Thymus (tissue), 11 donors: ENCODE measurements at regions not wholly inside any gene's neighbourhood (a gene's known extent, or its start where the extent isn't known, plus 50 kb on each side); places are given as distances from the start of the nearest gene placed in this dataset.
"Not testable (repeated sequence)": the region's sequence is repeated elsewhere in the genome, so short reads cannot be mapped to it uniquely, and the experiment has no call there.

Experiments used
- DNase-seq, 9 donors: peaks; one replicate each; pipeline ENCODE4 v3.0.0-alpha.2; 2013; ENCODE audit warnings: low spot score in 9 of 9, low read depth in 6 of 9, missing footprints in 1 of 9
- H3K27ac ChIP-seq, 2 donors: one replicate each; pipeline ENCODE4 v1.5.1; 2013; ENCODE audit warnings: control low read depth in 1 of 2, low read depth in 1 of 2, low read length in 1 of 2, mild to moderate bottlenecking in 1 of 2, moderate library complexity in 1 of 2
- H3K27me3 ChIP-seq, 2 donors: one replicate each; pipeline ENCODE4 v1.5.1; 2013; ENCODE audit warnings: low read length in 1 of 2; ENCODE audit not compliant: control insufficient read depth in 2 of 2, insufficient read depth in 1 of 2
- H3K36me3 ChIP-seq, 2 donors: one replicate each; pipeline ENCODE4 v1.5.1; 2013; ENCODE audit warnings: low read length in 1 of 2, mild to moderate bottlenecking in 1 of 2, moderate library complexity in 1 of 2; ENCODE audit not compliant: control insufficient read depth in 2 of 2, insufficient read depth in 2 of 2
- H3K4me1 ChIP-seq, 2 donors: one replicate each; pipeline ENCODE4 v1.5.1; 2013; ENCODE audit warnings: low read length in 2 of 2; ENCODE audit not compliant: control insufficient read depth in 2 of 2, insufficient read depth in 2 of 2
- H3K4me3 ChIP-seq, 2 donors: one replicate each; pipeline ENCODE4 v1.5.1; 2013; ENCODE audit warnings: low read length in 2 of 2, control low read depth in 1 of 2, mild to moderate bottlenecking in 1 of 2
- H3K9me3 ChIP-seq, 2 donors: one replicate each; pipeline ENCODE4 v1.5.1; 2013; ENCODE audit warnings: low read length in 1 of 2, mild to moderate bottlenecking in 1 of 2; ENCODE audit not compliant: control insufficient read depth in 2 of 2, insufficient read depth in 1 of 2
- whole genome bisulfite sequencing: extraction: QIAGEN DNeasy Blood & Tissue Kit; methylation state at CpG from one replicate; pipeline ENCODE4 v1.1.7; 2013; 5-methylcytosine and 5-hydroxymethylcytosine counted together
- donor health status: healthy.

DNA sequence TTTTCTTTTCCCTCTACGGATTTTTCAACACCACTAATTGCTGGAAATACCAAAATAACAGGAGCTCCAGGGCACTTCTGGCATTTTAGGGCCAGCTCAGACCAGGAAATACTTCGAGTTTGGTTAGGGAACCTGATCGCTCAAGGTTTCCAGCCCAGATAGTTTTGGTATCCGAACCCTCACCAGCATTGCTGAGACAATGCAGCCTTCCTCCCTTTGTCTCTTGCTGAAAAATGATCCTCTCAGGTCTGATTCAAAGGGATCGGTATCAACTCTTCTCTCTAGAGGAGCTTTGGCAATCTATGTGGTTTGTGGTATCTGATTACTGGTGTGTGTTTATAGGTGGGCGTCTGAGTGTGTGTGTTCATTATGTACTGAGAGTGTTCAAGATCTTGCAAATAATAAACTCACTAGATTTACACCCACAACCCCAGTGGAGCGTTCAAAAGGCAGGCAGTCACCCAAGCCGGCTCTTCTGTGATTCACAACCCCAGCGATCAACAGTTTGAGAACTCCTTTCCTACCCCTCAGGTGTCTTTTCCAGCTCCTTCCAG is 122.8 kb upstream of the EGFLAM start:
- no peaks in the 10 kb centered on the region for H3K27me3 ChIP-seq
- H3K9me3 ChIP-seq, result no peaks in the 10 kb centered on the region
- no peak overlapping the region for H3K27ac ChIP-seq
- H3K36me3 ChIP-seq, result no peaks in the 10 kb centered on the region
- no peak overlapping the region for H3K4me3 ChIP-seq
- 85% methylated on average over 9 of the region's 9 CpGs for WGBS
- no peaks in the 10 kb centered on the region for H3K4me1 ChIP-seq
- no peak for DNase-seq

DNA sequence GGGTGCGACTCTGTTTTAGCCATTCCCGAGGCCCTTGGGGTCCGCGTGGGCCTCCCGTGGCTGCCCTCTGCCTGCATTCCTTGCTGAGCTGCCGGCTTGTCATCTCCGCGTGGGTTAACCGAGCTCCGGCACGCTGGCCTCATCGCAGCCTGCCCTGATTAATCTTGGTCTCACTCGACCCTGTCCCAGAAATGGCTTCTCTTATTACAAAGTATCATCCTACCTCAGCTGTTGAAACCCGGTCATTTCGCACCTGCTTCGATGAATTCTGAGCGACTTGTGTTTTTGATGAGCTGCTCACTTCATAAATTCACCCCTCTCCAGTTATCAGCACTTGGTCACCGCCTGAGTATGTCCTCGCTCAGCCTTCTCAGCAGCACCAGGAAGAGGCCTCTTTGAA is 123.5 kb upstream of the EGFLAM start:
- H3K27ac ChIP-seq, result no peak overlapping the region
- DNase-seq, result no peak
- H3K9me3 ChIP-seq, result no peaks in the 10 kb centered on the region
- no peaks in the 10 kb centered on the region for H3K27me3 ChIP-seq
- no peaks in the 10 kb centered on the region for H3K4me1 ChIP-seq
- 93% methylated on average over 19 of the region's 19 CpGs for WGBS
- no peak overlapping the region for H3K4me3 ChIP-seq
- no peaks in the 10 kb centered on the region for H3K36me3 ChIP-seq

DNA sequence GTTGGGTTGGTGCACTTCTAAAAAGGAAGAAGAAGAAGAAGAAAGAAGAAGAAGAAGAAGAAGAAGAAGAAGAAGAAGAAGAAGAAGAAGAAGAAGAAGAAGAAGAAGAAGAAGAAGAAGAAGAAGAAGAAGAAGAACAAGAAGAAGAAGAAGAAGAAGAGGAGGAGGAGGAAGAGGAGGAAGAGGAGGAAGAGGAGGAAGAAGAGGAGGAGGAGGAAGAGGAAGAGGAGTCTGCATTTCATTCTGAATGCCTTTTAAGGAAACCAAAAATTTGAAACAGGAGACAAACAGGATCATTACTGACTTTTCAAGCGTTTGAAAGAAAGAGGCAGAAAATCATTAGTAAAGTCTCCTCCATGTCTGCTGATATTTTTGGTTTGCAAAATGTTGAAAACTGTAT is 124.1 kb upstream of the EGFLAM start:
- not testable (repeated sequence) for H3K4me3 ChIP-seq, H3K36me3 ChIP-seq, H3K4me1 ChIP-seq, H3K27ac ChIP-seq, H3K27me3 ChIP-seq, DNase-seq, H3K9me3 ChIP-seq
- WGBS, result 97% methylated on average over 1 of the region's 1 CpG

DNA sequence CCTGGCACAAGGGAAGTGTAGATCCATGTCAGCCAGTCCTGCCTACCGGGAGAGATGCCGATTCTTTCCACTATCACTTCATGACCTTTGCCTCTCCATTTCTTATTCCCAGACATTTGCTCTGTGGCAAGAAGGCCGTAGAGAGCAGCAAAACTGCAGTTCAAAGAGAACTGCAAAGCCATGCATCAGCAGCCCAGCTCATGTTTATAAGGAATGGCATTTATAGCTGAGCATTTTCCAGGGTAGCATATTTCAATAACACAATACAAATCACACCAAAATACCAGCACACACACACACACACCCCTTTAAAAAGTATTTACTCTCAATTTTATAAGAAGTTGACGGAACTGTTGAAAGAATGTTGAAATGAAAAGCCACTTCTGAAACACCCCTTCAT is 126.7 kb upstream of the EGFLAM start:
- no peaks in the 10 kb centered on the region for H3K27me3 ChIP-seq
- H3K9me3 ChIP-seq, result no peaks in the 10 kb centered on the region
- no peaks in the 10 kb centered on the region for H3K4me1 ChIP-seq
- WGBS, result 90% methylated on average over 4 of the region's 4 CpGs
- H3K27ac ChIP-seq, result no peak overlapping the region
- no peak for DNase-seq
- no peaks in the 10 kb centered on the region for H3K36me3 ChIP-seq
- no peak overlapping the region for H3K4me3 ChIP-seq

DNA sequence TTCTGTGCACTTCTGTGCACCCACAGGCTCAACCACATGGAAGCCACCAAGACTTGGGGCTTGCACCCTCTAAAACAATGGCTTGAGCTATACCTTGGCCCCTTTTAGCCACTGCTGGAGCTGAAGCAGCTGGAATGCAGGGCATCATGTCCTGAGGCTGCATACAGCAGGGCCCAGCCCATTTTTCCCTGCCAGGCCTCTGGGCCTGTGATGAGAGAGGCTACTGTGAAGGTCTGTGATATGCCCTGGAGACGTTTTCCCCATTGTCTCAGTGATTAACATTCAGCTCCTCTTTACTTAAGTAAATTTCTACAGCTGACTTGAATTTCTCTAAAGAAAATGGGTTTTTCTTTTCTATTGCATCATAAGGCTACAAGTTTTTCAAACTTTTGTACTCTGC is 134.0 kb upstream of the EGFLAM start:
- H3K36me3 ChIP-seq, result no peaks in the 10 kb centered on the region
- H3K27me3 ChIP-seq, result no peaks in the 10 kb centered on the region
- no peak for DNase-seq
- no peaks in the 10 kb centered on the region for H3K9me3 ChIP-seq
- H3K27ac ChIP-seq, result no peak overlapping the region
- H3K4me1 ChIP-seq, result no peaks in the 10 kb centered on the region
- no peak overlapping the region for H3K4me3 ChIP-seq
- 73% methylated on average over 1 of the region's 1 CpG for WGBS

DNA sequence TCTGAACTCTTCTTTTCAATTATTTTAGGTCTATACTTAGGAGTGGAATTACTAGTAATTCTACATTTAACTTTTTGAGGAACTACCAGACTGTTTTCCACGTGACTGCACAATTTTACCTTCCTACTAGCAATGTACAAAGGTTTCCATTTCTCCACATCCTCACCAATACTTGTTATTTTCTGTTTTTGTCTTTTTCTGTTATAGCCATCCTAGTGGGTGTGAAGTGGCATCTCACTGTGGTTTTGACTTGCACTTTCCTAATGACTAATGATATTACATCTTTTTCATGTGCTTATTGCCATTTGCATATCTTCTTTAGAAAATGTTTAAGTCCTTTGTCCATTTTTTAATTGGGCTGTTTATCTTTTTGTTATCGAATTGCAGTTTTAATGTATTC is 136.9 kb upstream of the EGFLAM start:
- no peaks in the 10 kb centered on the region for H3K36me3 ChIP-seq
- no peaks in the 10 kb centered on the region for H3K9me3 ChIP-seq
- H3K4me3 ChIP-seq, result no peak overlapping the region
- H3K27me3 ChIP-seq, result no peaks in the 10 kb centered on the region
- no peak overlapping the region for H3K27ac ChIP-seq
- no peak for DNase-seq
- H3K4me1 ChIP-seq, result no peaks in the 10 kb centered on the region
- WGBS, result 85% methylated on average over 2 of the region's 2 CpGs

DNA sequence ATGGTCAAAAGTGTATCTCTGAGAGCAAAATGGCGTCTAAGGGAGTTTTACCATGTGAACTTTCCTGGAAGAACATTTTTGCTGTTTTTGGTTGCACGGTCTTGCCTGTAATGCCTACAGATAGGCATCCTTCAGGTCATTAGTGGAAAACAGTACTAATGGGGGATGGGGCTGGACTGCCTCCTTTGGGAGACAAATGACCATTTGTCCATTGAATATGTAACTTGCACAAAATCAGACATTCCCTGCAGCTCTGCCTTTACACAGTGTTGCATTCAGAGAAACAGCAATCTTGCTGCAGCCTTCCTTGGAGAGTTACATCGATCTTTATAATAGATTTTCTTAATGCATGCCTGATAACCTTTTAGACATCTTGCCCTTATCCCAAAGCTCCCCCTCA is 138.5 kb upstream of the EGFLAM start:
- Histone ChIP-seq H3K36me3 (no peaks in the 10 kb centered on the region), H3K27me3 (no peaks in the 10 kb centered on the region), H3K4me3 (no peak overlapping the region), H3K27ac (no peak overlapping the region), H3K4me1 (no peaks in the 10 kb centered on the region), H3K9me3 (no peaks in the 10 kb centered on the region)
- 96% methylated on average over 3 of the region's 3 CpGs for WGBS
- DNase-seq, result no peak

DNA sequence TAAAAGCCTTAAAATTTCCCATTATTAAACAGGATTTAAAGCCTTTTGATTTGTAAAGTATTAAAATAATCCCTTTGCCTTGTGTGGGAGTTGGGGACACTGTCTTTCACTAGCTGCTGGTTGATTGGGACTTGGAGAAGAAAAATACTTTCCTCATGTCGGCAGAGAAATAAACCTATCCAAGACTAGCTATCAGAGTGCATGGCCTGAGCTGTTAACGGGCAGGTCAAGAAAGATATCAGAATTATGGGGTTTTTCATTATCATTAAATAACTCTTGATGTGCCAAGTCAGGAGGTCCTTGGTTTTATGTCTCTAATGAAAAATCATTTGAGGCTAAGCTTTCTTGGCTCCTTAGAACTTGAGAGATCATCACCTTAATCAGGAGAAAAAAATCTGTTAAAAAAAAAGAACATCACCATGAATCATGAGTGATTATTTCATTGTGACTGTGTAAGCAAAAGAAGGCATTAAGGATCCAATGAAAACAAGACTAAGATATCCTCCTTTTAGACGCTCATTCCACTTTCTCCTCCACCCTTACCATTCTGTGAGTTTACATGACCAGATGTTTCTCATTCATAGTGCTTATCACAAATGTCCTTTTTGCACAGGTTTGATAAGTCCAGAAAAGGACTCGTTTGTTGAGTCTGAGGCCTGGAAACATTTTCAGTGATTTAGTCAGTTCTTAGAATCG is 140.4 kb upstream of the EGFLAM start:
- Histone ChIP-seq H3K4me1 (no peaks in the 10 kb centered on the region), H3K27me3 (no peaks in the 10 kb centered on the region), H3K27ac (no peak overlapping the region), H3K4me3 (no peak overlapping the region), H3K36me3 (no peaks in the 10 kb centered on the region), H3K9me3 (no peaks in the 10 kb centered on the region)
- 94% methylated on average over 5 of the region's 5 CpGs for WGBS
- DNase-seq, result no peak

DNA sequence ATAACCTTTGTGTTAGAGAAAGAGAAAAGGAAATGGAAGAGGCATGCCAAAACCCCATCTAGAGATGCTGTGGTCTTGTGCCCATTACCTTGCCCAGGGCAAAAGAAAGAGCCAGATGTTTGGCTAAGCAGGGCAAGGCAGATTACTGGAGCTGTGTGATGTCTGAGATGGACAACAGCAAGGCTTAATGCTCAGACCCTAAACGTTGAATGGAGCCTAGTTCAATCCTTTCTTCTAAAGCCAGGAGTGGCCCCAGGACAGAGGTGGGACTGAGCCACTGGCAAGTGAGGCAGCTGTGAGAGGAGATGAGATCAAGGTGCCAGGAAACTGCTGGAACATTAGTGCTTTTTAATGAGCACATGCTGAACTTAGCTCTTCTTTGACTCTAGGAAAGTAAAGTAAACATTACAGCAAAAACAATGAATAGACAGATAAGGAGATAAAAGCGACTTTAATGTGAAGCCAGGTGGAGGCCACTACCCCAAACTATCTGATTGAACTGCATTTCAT is 143.0 kb upstream of the EGFLAM start:
- Histone ChIP-seq H3K27me3 (no peaks in the 10 kb centered on the region), H3K36me3 (no peaks in the 10 kb centered on the region), H3K27ac (no peak overlapping the region), H3K4me3 (no peak overlapping the region), H3K4me1 (no peaks in the 10 kb centered on the region), H3K9me3 (no peaks in the 10 kb centered on the region)
- 75% methylated on average over 2 of the region's 2 CpGs for WGBS
- no peak for DNase-seq
